Psoas muscle (tissue), 7 donors: ENCODE measurements at regions not wholly inside any gene's neighbourhood (a gene's known extent, or its start where the extent isn't known, plus 50 kb on each side); places are given as distances from the start of the nearest gene placed in this dataset.

Experiments
- ATAC-seq, 4 donors: fragments of 200-7000 bp; cut with Tn5 transposase; one replicate each; pipeline ENCODE4 v1.9.1; 2020; ENCODE audit warnings: moderate library complexity in 3 of 4, mild to moderate bottlenecking in 2 of 4
- DNase-seq, 2 donors: peaks; one replicate each; pipeline ENCODE4 v3.0.0-alpha.2; 2020
- H3K27ac ChIP-seq: fragments of 200-600 bp; one replicate; pipeline ENCODE4 v1.8.0; 2022
- H3K27me3 ChIP-seq, 3 donors: fragments of 200-600 bp in 1 of 3; one replicate each; pipeline versions ENCODE4 v1.6.1 to v1.8.0; 2013 to 2022; ENCODE audit warnings: low read length in 2 of 3, mild to moderate bottlenecking in 2 of 3, moderate library complexity in 1 of 3; ENCODE audit not compliant: insufficient read depth in 3 of 3
- H3K36me3 ChIP-seq, 2 donors: fragments of 200-600 bp in 1 of 2; one replicate each; pipeline versions ENCODE4 v1.6.1 to v1.8.0; 2013 to 2022; ENCODE audit warnings: low read depth in 1 of 2, mild to moderate bottlenecking in 1 of 2, moderate library complexity in 1 of 2; ENCODE audit not compliant: insufficient read depth in 1 of 2
- H3K4me1 ChIP-seq: fragments of 200-600 bp; one replicate; pipeline ENCODE4 v1.8.0; 2022
- H3K4me3 ChIP-seq: fragments of 200-600 bp; one replicate; pipeline ENCODE4 v1.8.0; 2022; ENCODE audit warnings: mild to moderate bottlenecking
- H3K9me3 ChIP-seq: fragments of 200-600 bp; one replicate; pipeline ENCODE4 v1.8.0; 2022
- CTCF ChIP-seq: fragments of 200-600 bp; IDR thresholded peaks from one replicate; pipeline ENCODE4 v1.8.0; 2022; ENCODE audit warnings: antibody characterized with exemption
- WGBS, 3 donors: extraction: QIAGEN DNeasy Blood & Tissue Kit; methylation state at CpG; one replicate each; pipeline versions ENCODE4 v1.1.6 to v1.1.7; 2013; 5-methylcytosine and 5-hydroxymethylcytosine counted together
- intact Hi-C, 2 donors: fragments of 100-400 bp; cut with DNase I; formaldehyde crosslinking; loops; one replicate each; pipeline versions ENCODE4 v1.11.0 to v1.14.2; 2022
- donor health status: healthy with polysubstance abuse.
- donor health status: DM: no; HTN: no; CAD: no; lungs with moderate emphysema.
- donor health status: Bipolar disorder and iron deficiency.
- donor health status: healthy.
- donor health status: DM: yes; HTN: yes; CAD: no.
- donor health status: DM: no; HTN: no; CAD: no.
- donor health status: DM: yes; HTN: yes; CAD: no.

DNA sequence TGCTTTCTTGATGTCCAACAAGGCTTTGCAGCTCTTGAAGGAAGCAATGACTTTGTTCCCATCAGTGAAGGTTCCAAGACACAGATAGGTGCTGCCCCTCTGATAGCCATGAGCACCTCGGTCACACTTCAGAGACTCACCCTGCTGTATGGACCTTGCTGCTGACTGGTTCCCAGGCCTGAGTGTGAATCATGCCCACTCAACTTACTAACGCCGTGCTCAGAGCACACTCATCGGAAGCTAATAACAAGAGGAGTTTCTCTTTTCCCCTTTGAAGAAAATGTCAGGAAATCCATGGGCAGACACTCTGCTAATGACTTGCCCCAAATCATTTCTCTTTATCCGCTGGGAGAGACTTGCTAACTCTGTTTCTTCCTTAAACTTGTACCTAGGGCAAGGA is 83.8 kb upstream of the ARL4C start:
- ATAC-seq (no peak), DNase-seq (no peak)
- intact Hi-C loops: no loop called here
- WGBS, 3 donors: 89 to 92% (median 91%) methylated on average over 5 of the region's 5 CpGs
- no peak for TF ChIP-seq CTCF
- Histone ChIP-seq H3K27ac (no peak overlapping the region), H3K9me3 (no peaks in the 10 kb centered on the region), H3K36me3 (no peaks in the 10 kb centered on the region), H3K27me3 (peaks cover 0 to 2% (median 0%) of the 10 kb centered on the region in 3 donors), H3K4me3 (no peak overlapping the region), H3K4me1 (no peaks in the 10 kb centered on the region)

DNA sequence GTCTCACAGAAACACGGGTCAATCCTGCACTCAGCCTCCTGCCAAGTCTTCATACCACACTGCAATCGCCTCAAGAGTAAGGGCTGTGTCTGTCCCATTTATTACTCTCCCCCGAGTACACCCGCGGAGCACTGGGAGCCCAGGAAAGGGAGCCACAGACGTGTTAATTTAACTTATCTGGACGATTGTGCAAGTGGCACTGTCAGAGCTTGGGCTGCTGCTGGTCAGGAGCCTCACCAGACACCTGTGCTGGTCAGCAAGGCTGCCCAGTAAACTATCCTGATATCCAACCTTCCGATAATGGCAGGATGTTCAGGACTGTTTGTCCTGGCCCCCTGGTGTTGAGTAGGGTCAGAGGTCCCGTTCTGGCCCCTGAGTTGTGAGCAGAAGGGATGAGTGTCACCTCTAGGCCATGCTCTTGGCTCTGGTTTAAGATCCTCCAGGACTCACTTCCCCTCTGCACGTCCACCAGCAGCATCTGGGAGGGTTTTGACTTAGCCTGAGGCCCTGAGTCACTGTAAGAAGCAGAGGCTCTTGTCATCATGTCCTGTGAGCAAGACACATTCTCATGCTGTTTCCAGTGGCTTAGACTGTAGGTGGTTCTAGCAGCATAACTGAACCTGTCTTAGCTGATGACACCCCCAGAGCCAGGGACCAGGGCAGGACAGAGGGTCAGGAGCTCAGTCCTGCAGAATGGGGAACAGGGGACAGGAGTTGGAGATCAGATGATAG is 82.5 kb upstream of the ARL4C start:
- no peak for TF ChIP-seq CTCF
- no peak overlapping the region for H3K4me3 ChIP-seq
- no peaks in the 10 kb centered on the region for H3K9me3 ChIP-seq
- 74 to 75% (median 75%) methylated on average over 10 of the region's 10 CpGs for WGBS, 3 donors
- no peaks in the 10 kb centered on the region for H3K36me3 ChIP-seq
- DNase-seq (no peak), ATAC-seq (no peak)
- intact Hi-C loops: no loop called here
- no peak overlapping the region for H3K27ac ChIP-seq
- no peaks in the 10 kb centered on the region for H3K4me1 ChIP-seq
- peaks cover 0 to 2% (median 0%) of the 10 kb centered on the region in 3 donors for H3K27me3 ChIP-seq

DNA sequence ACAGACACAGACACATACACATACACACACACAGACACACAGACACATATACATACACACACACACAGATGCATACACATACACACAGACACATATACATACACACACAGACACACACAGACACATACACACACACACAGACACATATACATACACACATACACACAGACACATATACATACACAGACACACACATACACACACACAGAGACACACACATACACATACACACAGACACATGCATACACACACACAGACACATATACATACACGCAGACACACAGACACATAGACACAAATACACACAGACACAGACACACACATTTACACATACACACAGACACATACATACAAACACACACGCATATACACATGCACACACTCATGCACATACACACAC is 81.5 kb upstream of the ARL4C start:
- H3K4me3 ChIP-seq: no peak overlapping the region
- DNase-seq: no peak
- intact Hi-C loops: no loop called here
- no peak for ATAC-seq
- 91 to 94% (median 94%) methylated on average over 2 of the region's 2 CpGs for WGBS, 3 donors
- H3K27me3 ChIP-seq: peaks cover 0 to 2% (median 0%) of the 10 kb centered on the region in 3 donors
- no peak for TF ChIP-seq CTCF
- H3K9me3 ChIP-seq: no peaks in the 10 kb centered on the region
- no peak overlapping the region for H3K27ac ChIP-seq
- no peaks in the 10 kb centered on the region for H3K36me3 ChIP-seq
- no peaks in the 10 kb centered on the region for H3K4me1 ChIP-seq

GRCh38 chr2:234577191-234577590 is 80.3 kb upstream of the ARL4C start:
- intact Hi-C loops: no loop called here
- H3K36me3 ChIP-seq: no peaks in the 10 kb centered on the region
- H3K27me3 ChIP-seq: peaks cover 0 to 2% (median 0%) of the 10 kb centered on the region in 3 donors
- no peak overlapping the region for H3K4me3 ChIP-seq
- no peaks in the 10 kb centered on the region for H3K4me1 ChIP-seq
- no peak for ATAC-seq
- no peaks in the 10 kb centered on the region for H3K9me3 ChIP-seq
- no peak overlapping the region for H3K27ac ChIP-seq
- DNase-seq: no peak
- no peak for TF ChIP-seq CTCF
- 24 to 49% (median 48%) methylated on average over 5 of the region's 5 CpGs for WGBS, 3 donors
